Esophagus muscularis mucosa (tissue), 4 donors: ENCODE measurements at regions not wholly inside any gene's neighbourhood (a gene's known extent, or its start where the extent isn't known, plus 50 kb on each side); places are given as distances from the start of the nearest gene placed in this dataset.

Experiments used
- CTCF ChIP-seq, 3 experiments: fragments of 200-600 bp in 2 of 3; fragments of 450-650 bp in 1 of 3; sonication (generic) in 2 of 3; IDR thresholded peaks; one replicate each; pipeline ENCODE4 v1.5.1; 2017 to 2019; ENCODE audit warnings: antibody characterized with exemption in 3 of 3, mild to moderate bottlenecking in 2 of 3, moderate library complexity in 1 of 3
- EP300 ChIP-seq: sonication (generic); formaldehyde crosslinking; IDR thresholded peaks from one replicate; pipeline ENCODE4 v1.6.1; 2017; ENCODE audit warnings: antibody characterized with exemption
- POLR2AphosphoS5 ChIP-seq, 2 donors: sonication (generic); formaldehyde crosslinking; IDR thresholded peaks; one replicate each; pipeline ENCODE4 v1.6.1; 2017; ENCODE audit warnings: antibody characterized with exemption in 2 of 2

DNA sequence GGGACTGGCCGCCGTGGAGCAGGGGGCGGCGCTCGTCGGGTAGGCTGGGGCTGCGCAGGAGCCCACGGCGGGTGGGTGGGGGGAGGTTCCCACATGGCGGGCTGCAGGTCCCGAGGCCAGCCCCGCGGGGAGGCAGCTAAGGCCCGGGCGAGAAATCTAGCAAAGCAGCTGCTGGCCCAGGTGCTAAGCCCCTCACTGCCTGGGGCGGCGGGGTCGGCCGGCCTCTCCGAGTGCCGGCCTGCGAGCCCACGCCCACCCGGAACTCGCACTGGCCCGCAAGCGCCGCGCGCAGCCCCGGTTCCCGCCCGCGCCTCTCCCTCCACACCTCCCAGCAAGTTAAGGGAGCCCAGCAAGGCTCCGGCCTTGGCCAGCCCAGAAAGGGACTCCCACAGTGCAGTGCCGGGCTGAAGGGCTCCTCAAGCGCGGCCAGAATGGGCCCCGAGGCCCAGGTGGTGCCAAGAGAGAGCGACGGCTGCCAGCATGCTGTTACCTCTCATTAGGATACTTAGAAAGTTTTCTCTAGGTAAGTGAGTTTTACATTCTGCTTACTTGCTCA is 1463.5 kb upstream of the MIR17HG start:
- TF ChIP-seq CTCF (IDR thresholded peaks at IDR 0.05) (no peak), EP300 (no peak), POLR2AphosphoS5 (IDR thresholded peaks at IDR 0.05) (no peak)
